GM18873 (cell line): ENCODE measurements at regions not wholly inside any gene's neighbourhood (a gene's known extent, or its start where the extent isn't known, plus 50 kb on each side); places are given as distances from the start of the nearest gene placed in this dataset.
A peak's percentile ranks its signal among the peaks of the same experiment; 100 is the strongest.

Experiments used
- ATAC-seq: cut with Tn5 transposase; IDR thresholded peaks from one replicate; pipeline ENCODE4 v1.9.1; 2021; ENCODE audit warnings: mild to moderate bottlenecking, moderate library complexity, moderate number of reproducible peaks; ENCODE audit not compliant: unreplicated experiment, low FRiP score

DNA sequence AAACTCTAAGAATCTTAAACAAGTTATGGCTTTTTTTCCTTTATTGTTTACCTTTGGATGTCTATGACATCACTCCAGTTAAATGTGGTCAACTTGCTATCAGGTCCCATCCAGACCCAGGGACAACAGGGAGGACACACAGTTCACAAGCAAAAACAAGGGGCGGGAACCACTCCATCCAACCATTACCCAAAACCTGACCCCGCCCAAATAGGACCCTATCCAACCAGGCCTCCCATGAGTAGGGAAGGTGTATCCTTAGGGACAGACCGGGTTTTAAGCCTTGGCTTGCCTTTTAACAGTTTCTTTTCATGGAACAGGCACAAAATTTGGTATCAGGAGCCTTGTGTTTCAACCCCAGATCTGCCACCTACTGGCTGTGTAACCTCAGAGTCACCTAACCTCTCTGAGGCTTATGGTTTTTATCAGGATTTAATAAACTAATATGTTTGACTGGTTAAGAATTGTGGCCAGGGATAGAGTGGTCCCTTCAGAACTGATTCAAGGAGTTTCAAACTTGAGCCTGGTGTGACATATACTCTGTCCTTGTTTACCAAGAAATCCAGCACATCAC is 127.7 kb upstream of the RAD23B start:
- no peak for ATAC-seq

DNA sequence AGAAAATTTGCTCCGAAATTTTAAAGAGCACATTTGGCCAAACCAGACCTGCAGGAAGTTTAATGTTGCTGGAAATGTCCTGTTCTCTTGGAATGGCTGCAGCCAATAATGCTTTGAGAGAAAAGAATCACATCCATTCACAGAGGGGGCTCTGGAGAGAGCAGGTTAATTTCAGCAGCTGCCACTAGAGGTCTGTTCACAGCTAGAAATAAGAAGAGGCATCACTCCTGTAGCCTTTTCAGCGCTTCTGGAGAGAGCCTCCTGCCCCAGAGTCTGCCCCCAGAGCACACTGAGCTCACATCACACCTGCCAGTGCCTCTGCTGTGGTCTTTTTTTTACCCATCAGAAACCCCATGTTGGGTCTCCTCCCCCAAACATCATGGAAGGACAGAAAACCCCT is 124.8 kb upstream of the RAD23B start:
- ATAC-seq = no peak

DNA sequence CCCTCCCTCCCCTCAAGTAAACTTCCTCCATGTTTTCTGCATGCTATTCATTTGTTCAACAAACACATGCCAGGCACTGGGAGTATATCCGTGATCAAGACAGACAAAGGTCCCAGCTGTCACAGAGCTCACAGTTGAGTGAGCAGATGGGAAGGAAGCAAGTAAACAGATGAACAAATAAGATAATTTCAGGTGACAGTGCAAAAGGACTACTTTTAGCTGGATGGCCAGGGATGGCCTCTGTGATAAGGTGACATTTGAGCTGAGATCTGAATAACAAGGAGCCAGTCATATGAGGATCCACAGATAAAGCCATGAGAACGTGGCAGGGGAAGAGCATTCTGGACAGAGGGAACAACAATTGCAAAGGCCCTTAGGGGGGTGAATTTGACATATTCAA is 121.7 kb upstream of the RAD23B start:
- ATAC-seq = no peak

- no peak for ATAC-seq
Measured at GRCh38 chr9:107163370-107163769, 119.7 kb upstream of the RAD23B start.

- ATAC-seq = no peak
Measured at GRCh38 chr9:107169796-107170195, 113.3 kb upstream of the RAD23B start.

- no peak for ATAC-seq
Measured at GRCh38 chr9:107170801-107171200, 112.3 kb upstream of the RAD23B start.

DNA sequence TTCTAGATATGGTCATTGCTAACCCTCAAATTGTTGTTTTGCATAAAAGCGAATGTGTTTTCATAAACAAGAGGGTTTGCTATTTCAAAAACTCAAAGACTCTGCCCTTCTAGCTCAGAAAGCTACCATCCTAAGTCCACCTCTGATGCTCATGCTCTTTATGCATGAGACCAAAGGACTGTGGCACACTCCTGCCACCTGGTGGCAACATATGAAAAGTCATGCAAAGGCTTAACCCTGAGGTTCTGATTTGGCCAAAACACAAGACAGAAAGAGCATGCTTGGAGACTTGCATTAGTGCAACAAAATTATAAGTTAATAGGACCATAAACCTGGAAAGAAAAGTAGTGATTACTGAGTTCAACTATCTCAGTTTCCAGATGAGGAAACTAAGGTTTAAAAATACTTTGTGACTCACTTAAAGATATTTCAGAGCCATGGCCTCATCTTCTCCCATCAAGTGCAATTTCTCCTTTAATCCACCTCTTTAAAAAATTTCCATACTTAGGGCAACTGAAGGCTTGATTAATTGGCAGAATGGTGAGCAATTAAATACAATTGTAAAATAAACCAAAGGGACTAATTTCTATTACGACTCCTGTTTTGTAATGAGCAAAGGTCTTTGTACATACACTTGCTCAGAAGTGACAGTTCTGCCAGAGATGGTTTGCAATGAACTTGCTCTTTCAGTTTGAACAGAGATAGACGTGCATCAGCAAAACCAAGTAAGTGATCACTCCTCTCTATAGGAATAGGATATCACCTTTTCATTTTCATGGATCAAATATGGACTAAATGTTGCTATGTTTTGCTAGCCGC is 110.7 kb upstream of the RAD23B start:
- ATAC-seq = peak; percentile 62

- ATAC-seq = peak; percentile 70
Measured at GRCh38 chr9:107172979-107173347, 110.1 kb upstream of the RAD23B start.

DNA sequence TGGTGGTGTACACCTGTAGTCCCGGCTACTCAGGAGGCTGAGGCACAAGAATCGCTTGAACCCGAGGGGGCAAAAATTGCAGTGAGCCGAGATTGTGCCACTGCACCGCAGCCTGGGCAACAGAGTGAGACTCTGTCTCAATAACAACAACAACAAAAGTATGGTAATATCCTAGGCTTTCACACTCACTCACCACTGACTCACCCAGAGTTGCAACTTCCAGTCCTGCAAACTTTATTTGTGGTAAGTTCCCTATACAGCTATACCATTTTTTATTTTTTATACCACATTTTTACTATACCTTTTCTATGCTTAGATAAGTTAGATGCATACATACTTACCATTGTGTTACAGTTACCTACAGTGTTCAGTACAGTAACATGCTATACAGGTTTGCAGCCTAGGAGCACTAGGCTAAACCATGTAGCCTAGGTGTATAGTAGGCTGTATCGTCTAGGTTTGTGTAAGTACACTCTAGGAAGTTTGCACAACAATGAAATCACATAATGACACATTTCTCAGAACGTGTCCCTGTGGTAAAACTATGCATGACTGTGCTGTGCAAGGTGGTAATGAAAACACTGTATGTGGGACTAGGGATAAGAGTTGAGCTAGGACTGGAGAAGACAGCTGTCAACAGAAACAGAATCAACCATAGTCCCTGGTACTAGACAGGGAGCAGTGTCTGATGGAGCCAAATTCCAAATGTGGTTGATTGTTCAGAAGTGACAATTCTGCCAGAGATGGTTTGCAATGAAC is 109.5 kb upstream of the RAD23B start:
- ATAC-seq = no peak

DNA sequence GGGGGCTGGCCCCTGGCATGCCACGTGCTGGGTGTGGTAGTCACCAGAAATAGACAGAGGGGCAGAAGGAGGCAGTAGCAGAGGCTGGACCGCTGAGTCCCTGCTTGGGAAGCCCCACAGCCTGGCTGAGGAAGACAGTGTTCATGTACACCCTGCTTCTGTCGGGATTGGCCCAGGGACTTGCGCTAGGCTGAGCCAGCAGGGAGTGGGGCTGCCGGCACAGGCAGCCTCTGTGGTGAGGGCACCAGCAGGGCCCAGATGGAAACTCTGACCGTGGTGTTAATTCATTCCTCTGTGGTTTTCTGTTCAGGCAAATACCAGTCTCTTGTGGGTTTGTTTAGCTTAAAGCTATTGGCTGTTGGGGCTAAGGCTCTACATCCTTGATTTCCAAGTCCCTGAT is 108.6 kb upstream of the RAD23B start:
- ATAC-seq = no peak

DNA sequence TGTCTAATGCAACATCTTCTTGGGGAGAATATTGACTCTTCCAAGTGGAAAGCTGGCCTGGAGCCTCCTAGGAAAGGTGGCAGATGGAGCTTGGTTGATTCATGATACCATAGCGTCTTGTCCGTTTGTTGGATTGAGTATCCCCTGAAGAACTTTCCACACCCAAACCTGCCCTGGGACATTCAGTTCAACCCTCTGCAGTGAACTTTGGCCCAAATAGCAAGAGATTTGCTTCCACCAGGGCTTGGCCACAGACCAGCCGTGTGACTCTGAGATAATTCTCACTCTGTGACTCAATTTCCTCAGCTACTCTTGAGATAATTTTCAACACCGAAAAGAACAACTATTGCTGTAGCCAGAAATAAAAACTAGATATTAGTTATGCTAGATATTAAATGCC is 108.0 kb upstream of the RAD23B start:
- no peak for ATAC-seq

GRCh38 chr9:107175816-107176435 is 107.2 kb upstream of the RAD23B start:
- no peak for ATAC-seq

GRCh38 chr9:107176436-107177151 is 106.5 kb upstream of the RAD23B start:
- no peak for ATAC-seq

- ATAC-seq = no peak
Measured at GRCh38 chr9:107177243-107177839, 105.7 kb upstream of the RAD23B start.

- ATAC-seq = no peak
Measured at GRCh38 chr9:107177857-107178256, 105.2 kb upstream of the RAD23B start.

DNA sequence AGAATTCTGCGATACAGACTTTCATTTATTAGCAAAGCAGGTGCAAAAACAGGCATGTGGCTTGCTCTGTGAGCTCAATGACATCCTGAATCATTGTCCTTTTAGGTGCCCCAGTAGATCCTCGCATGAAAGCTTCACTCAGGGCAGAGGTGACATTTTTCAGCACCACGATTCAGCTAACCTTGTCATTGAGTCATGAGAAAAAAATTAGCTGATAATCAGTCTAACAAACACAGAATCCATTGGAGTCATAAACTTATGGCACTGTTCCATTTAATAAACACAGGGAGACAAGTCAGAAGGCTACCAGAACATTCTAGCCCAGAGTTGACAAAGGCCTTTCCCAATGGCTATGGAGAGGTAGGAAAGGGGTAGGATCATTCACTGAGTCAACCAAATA is 104.8 kb upstream of the RAD23B start:
- ATAC-seq = no peak

DNA sequence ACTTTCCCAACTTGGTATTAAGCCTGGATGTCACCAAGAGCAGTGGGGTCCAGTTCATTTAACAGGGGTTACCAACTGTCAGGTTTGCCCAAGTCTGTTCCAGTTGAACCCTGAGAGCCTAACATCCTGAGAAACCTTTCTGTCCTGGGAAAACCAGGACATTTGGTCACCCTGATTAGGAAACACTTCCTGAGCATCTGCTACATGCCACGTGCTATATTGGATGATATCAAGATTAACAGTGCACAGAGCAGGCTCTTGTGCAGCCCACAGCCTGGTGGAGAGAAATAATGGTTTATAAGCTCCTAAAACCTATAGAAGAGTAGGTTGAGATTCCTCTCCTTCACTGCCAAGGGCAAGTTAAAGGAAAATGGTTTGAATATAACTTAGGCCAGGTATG is 102.9 kb upstream of the RAD23B start:
- ATAC-seq = no peak

- no peak for ATAC-seq
Measured at GRCh38 chr9:107183176-107183575, 99.9 kb upstream of the RAD23B start.

DNA sequence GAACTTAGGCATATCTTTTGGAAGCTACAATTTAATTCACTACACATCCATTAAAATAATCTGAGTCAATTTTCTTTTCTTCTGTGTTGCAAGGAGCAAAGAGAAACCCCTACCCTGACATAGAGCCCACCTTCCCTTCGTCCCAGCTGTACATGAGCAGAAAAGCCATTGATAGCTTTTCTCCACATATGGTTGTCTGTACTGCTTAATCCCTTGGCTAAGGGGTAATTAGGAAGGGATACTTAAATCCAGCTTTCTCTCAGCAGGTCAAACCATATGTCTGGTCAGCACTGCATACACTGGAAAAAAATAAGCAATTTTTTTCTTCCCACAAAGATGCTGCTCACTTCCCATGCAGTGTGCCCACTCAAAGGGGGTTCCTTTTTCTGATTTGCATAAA is 94.7 kb upstream of the RAD23B start:
- no peak for ATAC-seq
